ENCODE measurements at regions not wholly inside any gene's neighbourhood (a gene's known extent, or its start where the extent isn't known, plus 50 kb on each side); places are given as distances from the start of the nearest gene placed in this dataset.

DNA sequence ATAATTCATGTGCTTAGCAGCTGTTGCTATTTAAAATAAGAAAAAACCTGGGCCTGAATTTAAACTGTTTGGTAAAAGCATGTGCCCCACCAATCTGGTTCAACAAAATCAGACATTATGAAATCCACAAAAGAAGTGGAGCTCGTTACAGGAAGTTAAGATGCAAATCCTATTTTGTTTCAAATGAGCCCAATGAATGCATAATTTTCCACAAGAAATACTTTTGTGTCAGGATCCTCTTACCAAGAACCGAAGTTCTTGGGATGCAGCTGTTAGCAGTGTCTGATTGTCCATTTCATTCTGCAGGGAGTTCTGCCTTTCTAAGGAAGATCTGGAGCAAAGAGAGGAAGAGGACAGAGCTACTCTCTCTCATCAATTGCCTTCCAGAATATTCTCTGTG, 105.7 kb upstream of the RBBP6 start:
- TF ChIP-seq POLR2AphosphoS5 (IDR thresholded peaks at IDR 0.05): no peak
- TF ChIP-seq, protein P1, sequence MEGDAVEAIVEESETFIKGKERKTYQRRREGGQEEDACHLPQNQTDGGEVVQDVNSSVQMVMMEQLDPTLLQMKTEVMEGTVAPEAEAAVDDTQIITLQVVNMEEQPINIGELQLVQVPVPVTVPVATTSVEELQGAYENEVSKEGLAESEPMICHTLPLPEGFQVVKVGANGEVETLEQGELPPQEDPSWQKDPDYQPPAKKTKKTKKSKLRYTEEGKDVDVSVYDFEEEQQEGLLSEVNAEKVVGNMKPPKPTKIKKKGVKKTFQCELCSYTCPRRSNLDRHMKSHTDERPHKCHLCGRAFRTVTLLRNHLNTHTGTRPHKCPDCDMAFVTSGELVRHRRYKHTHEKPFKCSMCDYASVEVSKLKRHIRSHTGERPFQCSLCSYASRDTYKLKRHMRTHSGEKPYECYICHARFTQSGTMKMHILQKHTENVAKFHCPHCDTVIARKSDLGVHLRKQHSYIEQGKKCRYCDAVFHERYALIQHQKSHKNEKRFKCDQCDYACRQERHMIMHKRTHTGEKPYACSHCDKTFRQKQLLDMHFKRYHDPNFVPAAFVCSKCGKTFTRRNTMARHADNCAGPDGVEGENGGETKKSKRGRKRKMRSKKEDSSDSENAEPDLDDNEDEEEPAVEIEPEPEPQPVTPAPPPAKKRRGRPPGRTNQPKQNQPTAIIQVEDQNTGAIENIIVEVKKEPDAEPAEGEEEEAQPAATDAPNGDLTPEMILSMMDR (IDR thresholded peaks at IDR 0.05): no peak
- no peak for TF ChIP-seq POLR2A (IDR thresholded peaks at IDR 0.05)
